Hippocampal formation (tissue), 2 donors: ENCODE measurements at regions not wholly inside any gene's neighbourhood (a gene's known extent, or its start where the extent isn't known, plus 50 kb on each side); places are given as distances from the start of the nearest gene placed in this dataset.

ENCODE experiments used
- DNase-seq, 2 donors: peaks; one replicate each; lab custom pipeline; 2025; lab: John Stamatoyannopoulos, UW

GRCh38 chr4:62156205-62156604 lies 956.1 kb downstream of the ADGRL3 start:
- DNase-seq: no peak

- no peak for DNase-seq
Measured at GRCh38 chr4:62145276-62145675, 945.1 kb downstream of the ADGRL3 start.

GRCh38 chr4:62144431-62144830 lies 944.3 kb downstream of the ADGRL3 start:
- DNase-seq: no peak

- DNase-seq: no peak
Measured at GRCh38 chr4:62135565-62136156, 935.5 kb downstream of the ADGRL3 start.

- DNase-seq: no peak
Measured at GRCh38 chr4:62133977-62134376, 933.9 kb downstream of the ADGRL3 start.

GRCh38 chr4:62133101-62133897 lies 933.2 kb downstream of the ADGRL3 start:
- DNase-seq: no peak

- no peak for DNase-seq
Measured at GRCh38 chr4:62131049-62131448, 930.9 kb downstream of the ADGRL3 start.

GRCh38 chr4:62130637-62131036 lies 930.5 kb downstream of the ADGRL3 start:
- DNase-seq: no peak

- no peak for DNase-seq
Measured at GRCh38 chr4:62130230-62130629, 930.1 kb downstream of the ADGRL3 start.
